ENCODE measurements at regions not wholly inside any gene's neighbourhood (a gene's known extent, or its start where the extent isn't known, plus 50 kb on each side); places are given as distances from the start of the nearest gene placed in this dataset.
"Not testable (repeated sequence)": the region's sequence is repeated elsewhere in the genome, so short reads cannot be mapped to it uniquely, and the experiment has no call there.

GRCh38 chr4:95779447-95779846, 60.4 kb upstream of the PDHA2 start:
- Histone ChIP-seq H3K36me3 (ENCODE audit: insufficient read depth, low read length) (no peaks in the 10 kb centered on the region), H4K20me1 (ENCODE audit: insufficient read depth, low read depth, low read length) (no peaks in the 10 kb centered on the region), H3K79me2 (ENCODE audit: low read length) (no peaks in the 10 kb centered on the region), H3K4me3 (ENCODE audit: low read length) (no peak overlapping the region), H3K9me3 (ENCODE audit: low read length) (peaks cover 32% of the 10 kb centered on the region), H3K27me3 (ENCODE audit: low read length) (no peaks in the 10 kb centered on the region), H3K9ac (ENCODE audit: low read length) (no peak overlapping the region), H3K4me2 (ENCODE audit: low read depth, low read length, poor library complexity, severe bottlenecking) (no peak overlapping the region), H2AFZ (ENCODE audit: low read length) (no peak overlapping the region), H3K4me1 (ENCODE audit: low read length) (no peaks in the 10 kb centered on the region), H3K27ac (ENCODE audit: low read length) (no peak overlapping the region), H3K9me2 (replicated peaks; ENCODE audit: insufficient read depth, low read length) (no peaks in the 10 kb centered on the region)
- no peak for DNase-seq

GRCh38 chr4:95778666-95779065, 61.2 kb upstream of the PDHA2 start:
- H3K27ac ChIP-seq (ENCODE audit: low read length), result no peak overlapping the region
- no peaks in the 10 kb centered on the region for H4K20me1 ChIP-seq (ENCODE audit: insufficient read depth, low read depth, low read length)
- H3K4me2 ChIP-seq (ENCODE audit: low read depth, low read length, poor library complexity, severe bottlenecking), result no peak overlapping the region
- no peaks in the 10 kb centered on the region for H3K4me1 ChIP-seq (ENCODE audit: low read length)
- no peaks in the 10 kb centered on the region for H3K79me2 ChIP-seq (ENCODE audit: low read length)
- no peaks in the 10 kb centered on the region for H3K9me2 ChIP-seq (replicated peaks; ENCODE audit: insufficient read depth, low read length)
- H2AFZ ChIP-seq (ENCODE audit: low read length), result no peak overlapping the region
- no peak overlapping the region for H3K9ac ChIP-seq (ENCODE audit: low read length)
- no peak for DNase-seq
- H3K27me3 ChIP-seq (ENCODE audit: low read length), result no peaks in the 10 kb centered on the region
- H3K36me3 ChIP-seq (ENCODE audit: insufficient read depth, low read length), result no peaks in the 10 kb centered on the region
- no peak overlapping the region for H3K4me3 ChIP-seq (ENCODE audit: low read length)
- H3K9me3 ChIP-seq (ENCODE audit: low read length), result peaks cover 34% of the 10 kb centered on the region

- not testable (repeated sequence) for H3K27me3 ChIP-seq (ENCODE audit: low read length); H2AFZ ChIP-seq (ENCODE audit: low read length); H3K4me2 ChIP-seq (ENCODE audit: low read depth, low read length, poor library complexity, severe bottlenecking); H3K9ac ChIP-seq (ENCODE audit: low read length); H3K79me2 ChIP-seq (ENCODE audit: low read length); H3K36me3 ChIP-seq (ENCODE audit: insufficient read depth, low read length); H4K20me1 ChIP-seq (ENCODE audit: insufficient read depth, low read depth, low read length); H3K4me3 ChIP-seq (ENCODE audit: low read length); H3K9me2 ChIP-seq (replicated peaks; ENCODE audit: insufficient read depth, low read length); H3K27ac ChIP-seq (ENCODE audit: low read length); DNase-seq; H3K4me1 ChIP-seq (ENCODE audit: low read length)
- peaks cover 15% of the 10 kb centered on the region; the same call in 1 of the 2 replicates for H3K9me3 ChIP-seq (ENCODE audit: low read length)
Observed at GRCh38 chr4:95770605-95771004, 69.3 kb upstream of the PDHA2 start.

GRCh38 chr4:95764961-95765360, 74.9 kb upstream of the PDHA2 start:
- no peak overlapping the region for H3K27ac ChIP-seq (ENCODE audit: low read length)
- no peak overlapping the region for H3K9ac ChIP-seq (ENCODE audit: low read length)
- DNase-seq, result no peak
- H4K20me1 ChIP-seq (ENCODE audit: insufficient read depth, low read depth, low read length), result no peaks in the 10 kb centered on the region
- no peak overlapping the region for H2AFZ ChIP-seq (ENCODE audit: low read length)
- H3K4me2 ChIP-seq (ENCODE audit: low read depth, low read length, poor library complexity, severe bottlenecking), result no peak overlapping the region
- H3K9me3 ChIP-seq (ENCODE audit: low read length), result peaks cover 16% of the 10 kb centered on the region
- H3K4me3 ChIP-seq (ENCODE audit: low read length), result no peak overlapping the region
- H3K36me3 ChIP-seq (ENCODE audit: insufficient read depth, low read length), result no peaks in the 10 kb centered on the region
- H3K79me2 ChIP-seq (ENCODE audit: low read length), result no peaks in the 10 kb centered on the region
- H3K27me3 ChIP-seq (ENCODE audit: low read length), result no peaks in the 10 kb centered on the region
- H3K4me1 ChIP-seq (ENCODE audit: low read length), result no peaks in the 10 kb centered on the region
- H3K9me2 ChIP-seq (replicated peaks; ENCODE audit: insufficient read depth, low read length), result no peaks in the 10 kb centered on the region

DNA sequence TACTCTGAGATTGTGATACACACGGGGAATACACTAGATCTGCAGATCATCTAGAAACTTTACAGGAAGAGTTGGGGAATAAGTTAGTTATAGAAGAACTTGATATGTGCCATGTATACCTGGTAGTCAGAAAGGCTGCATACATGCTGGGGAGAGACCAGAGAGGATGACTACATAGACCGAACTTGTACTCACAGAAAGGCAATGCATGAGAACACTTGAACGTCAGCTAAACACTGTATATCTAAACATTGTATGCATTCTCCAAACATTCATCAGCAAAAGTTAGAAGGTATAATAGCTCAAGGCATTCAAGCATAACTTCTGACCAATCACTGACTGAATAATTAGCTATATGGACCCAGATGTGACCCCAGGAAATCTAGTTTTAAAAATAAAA, 78.0 kb upstream of the PDHA2 start:
- Histone ChIP-seq H3K4me2 (ENCODE audit: low read depth, low read length, poor library complexity, severe bottlenecking) (no peak overlapping the region), H3K27ac (ENCODE audit: low read length) (no peak overlapping the region), H2AFZ (ENCODE audit: low read length) (no peak overlapping the region), H3K27me3 (ENCODE audit: low read length) (no peaks in the 10 kb centered on the region), H3K9ac (ENCODE audit: low read length) (no peak overlapping the region), H3K4me1 (ENCODE audit: low read length) (no peaks in the 10 kb centered on the region), H3K36me3 (ENCODE audit: insufficient read depth, low read length) (no peaks in the 10 kb centered on the region), H3K4me3 (ENCODE audit: low read length) (no peak overlapping the region), H3K79me2 (ENCODE audit: low read length) (no peaks in the 10 kb centered on the region), H4K20me1 (ENCODE audit: insufficient read depth, low read depth, low read length) (no peaks in the 10 kb centered on the region), H3K9me3 (ENCODE audit: low read length) (peaks cover 28% of the 10 kb centered on the region), H3K9me2 (replicated peaks; ENCODE audit: insufficient read depth, low read length) (no peaks in the 10 kb centered on the region)
- DNase-seq, result no peak

DNA sequence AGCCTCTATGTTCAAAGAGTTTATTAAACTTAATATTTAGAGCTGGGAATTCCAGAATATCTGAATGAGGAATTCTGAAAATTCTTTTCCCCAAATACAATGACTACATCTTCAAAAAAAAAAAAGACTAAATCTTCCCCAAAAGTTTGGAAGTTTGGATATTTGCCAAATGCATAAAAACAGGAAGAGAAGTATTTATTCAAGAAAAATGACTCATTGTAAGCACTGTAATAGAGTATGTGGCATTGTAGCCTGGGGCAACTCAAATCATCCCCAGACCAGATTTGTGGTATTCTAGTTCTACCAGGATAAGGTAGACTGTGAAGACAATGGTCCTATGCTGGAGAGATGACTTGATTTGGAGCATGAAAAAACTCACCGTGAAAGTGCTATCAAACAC, 78.5 kb upstream of the PDHA2 start:
- Histone ChIP-seq H3K4me2 (ENCODE audit: low read depth, low read length, poor library complexity, severe bottlenecking) (no peak overlapping the region), H3K36me3 (ENCODE audit: insufficient read depth, low read length) (no peaks in the 10 kb centered on the region), H3K27me3 (ENCODE audit: low read length) (no peaks in the 10 kb centered on the region), H4K20me1 (ENCODE audit: insufficient read depth, low read depth, low read length) (no peaks in the 10 kb centered on the region), H3K9me3 (ENCODE audit: low read length) (peaks cover 28% of the 10 kb centered on the region), H3K9me2 (replicated peaks; ENCODE audit: insufficient read depth, low read length) (no peaks in the 10 kb centered on the region), H3K9ac (ENCODE audit: low read length) (no peak overlapping the region), H3K4me3 (ENCODE audit: low read length) (no peak overlapping the region), H3K4me1 (ENCODE audit: low read length) (no peaks in the 10 kb centered on the region), H3K79me2 (ENCODE audit: low read length) (no peaks in the 10 kb centered on the region), H2AFZ (ENCODE audit: low read length) (no peak overlapping the region), H3K27ac (ENCODE audit: low read length) (no peak overlapping the region)
- DNase-seq, result no peak

- not testable (repeated sequence) for H3K9ac ChIP-seq (ENCODE audit: low read length); H3K4me3 ChIP-seq (ENCODE audit: low read length); H3K9me2 ChIP-seq (replicated peaks; ENCODE audit: insufficient read depth, low read length); H2AFZ ChIP-seq (ENCODE audit: low read length); H3K27ac ChIP-seq (ENCODE audit: low read length); H3K36me3 ChIP-seq (ENCODE audit: insufficient read depth, low read length); H3K27me3 ChIP-seq (ENCODE audit: low read length); DNase-seq; H3K4me1 ChIP-seq (ENCODE audit: low read length); H3K4me2 ChIP-seq (ENCODE audit: low read depth, low read length, poor library complexity, severe bottlenecking); H4K20me1 ChIP-seq (ENCODE audit: insufficient read depth, low read depth, low read length); H3K79me2 ChIP-seq (ENCODE audit: low read length)
- H3K9me3 ChIP-seq (ENCODE audit: low read length), result peaks cover 28% of the 10 kb centered on the region
Observed at GRCh38 chr4:95760646-95761045, 79.2 kb upstream of the PDHA2 start.

DNA sequence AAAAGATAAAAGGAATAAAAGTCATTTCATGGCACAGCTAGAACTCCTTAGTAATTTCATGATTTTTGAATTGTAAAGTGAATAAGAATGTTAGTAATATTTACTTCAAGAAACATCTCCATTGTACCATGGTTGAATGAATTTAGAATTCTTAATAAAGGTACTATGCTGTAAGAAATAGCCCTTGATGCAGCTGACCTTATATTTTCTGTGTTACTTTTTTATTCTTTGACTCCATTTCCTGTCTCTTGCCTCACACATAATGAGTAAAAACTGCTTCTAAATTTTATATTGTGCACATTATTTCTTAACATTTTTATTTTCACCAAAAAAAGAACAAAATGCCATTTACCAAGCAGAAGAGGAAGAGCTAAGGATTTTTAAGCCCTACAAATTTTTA, 81.9 kb upstream of the PDHA2 start:
- H4K20me1 ChIP-seq (ENCODE audit: insufficient read depth, low read depth, low read length), result no peaks in the 10 kb centered on the region
- H3K9me2 ChIP-seq (replicated peaks; ENCODE audit: insufficient read depth, low read length), result no peaks in the 10 kb centered on the region
- no peak overlapping the region for H3K27ac ChIP-seq (ENCODE audit: low read length)
- no peak overlapping the region for H3K4me2 ChIP-seq (ENCODE audit: low read depth, low read length, poor library complexity, severe bottlenecking)
- H3K4me3 ChIP-seq (ENCODE audit: low read length), result no peak overlapping the region
- H2AFZ ChIP-seq (ENCODE audit: low read length), result no peak overlapping the region
- H3K9ac ChIP-seq (ENCODE audit: low read length), result no peak overlapping the region
- H3K4me1 ChIP-seq (ENCODE audit: low read length), result no peaks in the 10 kb centered on the region
- no peaks in the 10 kb centered on the region for H3K27me3 ChIP-seq (ENCODE audit: low read length)
- DNase-seq, result no peak
- H3K79me2 ChIP-seq (ENCODE audit: low read length), result no peaks in the 10 kb centered on the region
- H3K36me3 ChIP-seq (ENCODE audit: insufficient read depth, low read length), result no peaks in the 10 kb centered on the region
- H3K9me3 ChIP-seq (ENCODE audit: low read length), result peaks cover 20% of the 10 kb centered on the region

GRCh38 chr4:95754667-95755066, 85.2 kb upstream of the PDHA2 start:
- H3K4me1 ChIP-seq (ENCODE audit: low read length), result no peaks in the 10 kb centered on the region
- H2AFZ ChIP-seq (ENCODE audit: low read length), result no peak overlapping the region
- no peaks in the 10 kb centered on the region for H3K36me3 ChIP-seq (ENCODE audit: insufficient read depth, low read length)
- H3K9ac ChIP-seq (ENCODE audit: low read length), result no peak overlapping the region
- no peaks in the 10 kb centered on the region for H3K79me2 ChIP-seq (ENCODE audit: low read length)
- no peak overlapping the region for H3K27ac ChIP-seq (ENCODE audit: low read length)
- H3K4me2 ChIP-seq (ENCODE audit: low read depth, low read length, poor library complexity, severe bottlenecking), result no peak overlapping the region
- no peak for DNase-seq
- H4K20me1 ChIP-seq (ENCODE audit: insufficient read depth, low read depth, low read length), result no peaks in the 10 kb centered on the region
- H3K4me3 ChIP-seq (ENCODE audit: low read length), result no peak overlapping the region
- H3K27me3 ChIP-seq (ENCODE audit: low read length), result no peaks in the 10 kb centered on the region
- no peaks in the 10 kb centered on the region for H3K9me2 ChIP-seq (replicated peaks; ENCODE audit: insufficient read depth, low read length)
- H3K9me3 ChIP-seq (ENCODE audit: low read length), result peaks cover 16% of the 10 kb centered on the region

All from Karpas-422 (cell line).